Type B pancreatic cell (in vitro differentiated cells): ENCODE measurements at regions not wholly inside any gene's neighbourhood (a gene's known extent, or its start where the extent isn't known, plus 50 kb on each side); places are given as distances from the start of the nearest gene placed in this dataset.

ENCODE experiments used
- DNase-seq: peaks from one replicate; pipeline ENCODE4 v3.0.0; 2021; ENCODE audit warnings: mixed read lengths; ENCODE audit not compliant: unreplicated experiment; ENCODE audit errors: extremely low spot score
- H3K27ac Mint-ChIP-seq: 2 replicates; pipeline ENCODE4 v1.8.0; 2021; ENCODE audit warnings: mild to moderate bottlenecking, mixed read lengths
- H3K27me3 Mint-ChIP-seq: 2 replicates; pipeline ENCODE4 v1.8.0; 2021; ENCODE audit warnings: mixed read lengths
- H3K36me3 Mint-ChIP-seq: 2 replicates; pipeline ENCODE4 v1.8.0; 2021; ENCODE audit warnings: mixed read lengths
- H3K4me1 Mint-ChIP-seq: one replicate; pipeline ENCODE4 v1.8.0; 2021; ENCODE audit warnings: mixed read lengths; ENCODE audit not compliant: unreplicated experiment
- H3K4me3 Mint-ChIP-seq: 2 replicates; pipeline ENCODE4 v1.8.0; 2021; ENCODE audit warnings: mild to moderate bottlenecking, mixed read lengths
- H3K9me3 Mint-ChIP-seq: 2 replicates; pipeline ENCODE4 v1.8.0; 2021; ENCODE audit warnings: mixed read lengths
- CTCF ChIP-seq: fragments of 200-600 bp; sonication (generic); conservative IDR thresholded peaks from 2 replicates; pipeline ENCODE4 v1.5.0; 2021; ENCODE audit warnings: antibody characterized with exemption, mild to moderate bottlenecking

GRCh38 chr7:85820702-85821443 is 634.0 kb upstream of the SEMA3D start:
- Mint-ChIP-seq H3K4me1 (no peaks in the 10 kb centered on the region), H3K27me3 (no peaks in the 10 kb centered on the region), H3K36me3 (no peaks in the 10 kb centered on the region), H3K27ac (no peak overlapping the region), H3K4me3 (no peak overlapping the region), H3K9me3 (peaks cover 3% of the 10 kb centered on the region)
- TF ChIP-seq CTCF: no peak
- DNase-seq: no peak

- no peak for TF ChIP-seq CTCF
- no peaks in the 10 kb centered on the region for H3K4me1 Mint-ChIP-seq
- H3K27me3 Mint-ChIP-seq: no peaks in the 10 kb centered on the region
- no peak overlapping the region for H3K4me3 Mint-ChIP-seq
- no peak for DNase-seq
- H3K27ac Mint-ChIP-seq: no peak overlapping the region
- H3K36me3 Mint-ChIP-seq: no peaks in the 10 kb centered on the region
- no peaks in the 10 kb centered on the region for H3K9me3 Mint-ChIP-seq
Observed at GRCh38 chr7:85815526-85815925, 628.7 kb upstream of the SEMA3D start.

- Mint-ChIP-seq H3K4me3 (no peak overlapping the region), H3K27me3 (no peaks in the 10 kb centered on the region), H3K4me1 (no peaks in the 10 kb centered on the region), H3K27ac (no peak overlapping the region), H3K9me3 (no peaks in the 10 kb centered on the region), H3K36me3 (no peaks in the 10 kb centered on the region)
- TF ChIP-seq CTCF: no peak
- DNase-seq: no peak
Observed at GRCh38 chr7:85806321-85806720, 619.5 kb upstream of the SEMA3D start.

- Mint-ChIP-seq H3K27ac (no peak overlapping the region), H3K4me3 (no peak overlapping the region), H3K9me3 (no peaks in the 10 kb centered on the region), H3K27me3 (no peaks in the 10 kb centered on the region), H3K4me1 (no peaks in the 10 kb centered on the region), H3K36me3 (no peaks in the 10 kb centered on the region)
- TF ChIP-seq CTCF: no peak
- DNase-seq: no peak
Observed at GRCh38 chr7:85805656-85806055, 618.8 kb upstream of the SEMA3D start.

GRCh38 chr7:85805249-85805648 is 618.4 kb upstream of the SEMA3D start:
- H3K9me3 Mint-ChIP-seq: no peaks in the 10 kb centered on the region
- no peaks in the 10 kb centered on the region for H3K4me1 Mint-ChIP-seq
- TF ChIP-seq CTCF: no peak
- no peaks in the 10 kb centered on the region for H3K36me3 Mint-ChIP-seq
- DNase-seq: no peak
- no peaks in the 10 kb centered on the region for H3K27me3 Mint-ChIP-seq
- H3K4me3 Mint-ChIP-seq: no peak overlapping the region
- no peak overlapping the region for H3K27ac Mint-ChIP-seq
